Bronchial epithelial cell (primary cell): ENCODE measurements at regions not wholly inside any gene's neighbourhood (a gene's known extent, or its start where the extent isn't known, plus 50 kb on each side); places are given as distances from the start of the nearest gene placed in this dataset.

Source experiments
- DNase-seq: peaks from one replicate; pipeline ENCODE4 v3.0.0-alpha.2; 2010; ENCODE audit warnings: low read depth
- FAIRE-seq: peaks from 2 replicates; lab custom pipeline; 2011; peaks lifted over from hg19 to GRCh38; lab: Jason Lieb, UNC
- H3K27me3 ChIP-seq: 2 replicates; pipeline ENCODE4 v1.5.1; 2011; ENCODE audit warnings: low read length; ENCODE audit not compliant: control insufficient read depth, insufficient read depth
- H3K36me3 ChIP-seq: 2 replicates; pipeline ENCODE4 v1.5.1; 2011; ENCODE audit warnings: low read length; ENCODE audit not compliant: control insufficient read depth, insufficient read depth
- H3K4me3 ChIP-seq: 2 replicates; pipeline ENCODE4 v1.5.1; 2011; ENCODE audit warnings: mild to moderate bottlenecking, low read depth, low read length, control low read depth
- TF ChIP-seq, protein P1 (sequence below): IDR thresholded peaks from 2 replicates; pipeline ENCODE4 v1.5.1; 2011; ENCODE audit warnings: mild to moderate bottlenecking, moderate library complexity, low read length, control low read depth, inconsistent platforms; ENCODE audit not compliant: insufficient read depth, severe bottlenecking

DNA sequence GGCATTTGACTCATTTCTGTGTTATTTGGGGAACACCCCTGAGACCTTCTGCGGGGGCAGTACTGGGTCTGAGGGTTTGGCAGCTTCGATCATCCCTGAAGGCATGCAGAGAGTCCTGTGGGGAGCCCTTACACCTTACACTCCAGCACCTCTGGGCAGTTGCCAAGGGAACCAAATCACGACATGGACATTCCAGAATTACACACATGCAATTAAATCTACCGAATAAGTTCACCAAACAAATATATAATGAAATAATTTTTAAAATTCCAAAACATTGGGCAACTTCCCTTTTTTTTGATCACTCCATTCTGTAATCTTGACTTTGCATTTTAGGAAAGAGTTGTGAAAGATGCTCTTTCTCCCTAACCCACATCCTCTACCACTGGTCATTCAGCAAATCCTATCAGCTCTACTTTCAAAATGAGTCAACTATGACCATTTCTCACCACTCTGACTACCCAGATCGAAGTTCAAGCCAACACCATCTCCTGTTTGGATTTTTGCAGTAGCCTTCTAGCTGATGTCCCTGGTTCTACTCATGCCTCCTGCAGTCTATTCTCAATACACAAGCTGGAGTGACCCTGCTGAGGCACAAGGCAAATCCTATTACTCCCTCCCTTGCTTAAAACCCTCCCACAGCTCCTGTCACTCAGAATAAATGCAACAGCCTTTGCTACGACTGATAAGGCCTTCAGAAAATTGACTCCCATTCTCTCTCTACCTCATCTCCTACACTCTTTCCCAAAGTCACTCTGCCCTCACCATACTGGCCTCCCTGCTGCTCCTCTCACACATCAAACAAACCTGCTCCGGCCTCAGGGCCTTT, 533.3 kb downstream of the HACE1 start:
- FAIRE-seq (no peak), DNase-seq (peak; percentile 3)
- TF ChIP-seq, protein P1, sequence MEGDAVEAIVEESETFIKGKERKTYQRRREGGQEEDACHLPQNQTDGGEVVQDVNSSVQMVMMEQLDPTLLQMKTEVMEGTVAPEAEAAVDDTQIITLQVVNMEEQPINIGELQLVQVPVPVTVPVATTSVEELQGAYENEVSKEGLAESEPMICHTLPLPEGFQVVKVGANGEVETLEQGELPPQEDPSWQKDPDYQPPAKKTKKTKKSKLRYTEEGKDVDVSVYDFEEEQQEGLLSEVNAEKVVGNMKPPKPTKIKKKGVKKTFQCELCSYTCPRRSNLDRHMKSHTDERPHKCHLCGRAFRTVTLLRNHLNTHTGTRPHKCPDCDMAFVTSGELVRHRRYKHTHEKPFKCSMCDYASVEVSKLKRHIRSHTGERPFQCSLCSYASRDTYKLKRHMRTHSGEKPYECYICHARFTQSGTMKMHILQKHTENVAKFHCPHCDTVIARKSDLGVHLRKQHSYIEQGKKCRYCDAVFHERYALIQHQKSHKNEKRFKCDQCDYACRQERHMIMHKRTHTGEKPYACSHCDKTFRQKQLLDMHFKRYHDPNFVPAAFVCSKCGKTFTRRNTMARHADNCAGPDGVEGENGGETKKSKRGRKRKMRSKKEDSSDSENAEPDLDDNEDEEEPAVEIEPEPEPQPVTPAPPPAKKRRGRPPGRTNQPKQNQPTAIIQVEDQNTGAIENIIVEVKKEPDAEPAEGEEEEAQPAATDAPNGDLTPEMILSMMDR: no peak
- Histone ChIP-seq H3K36me3 (no peaks in the 10 kb centered on the region), H3K27me3 (no peaks in the 10 kb centered on the region), H3K4me3 (no peak overlapping the region)

- H3K4me3 ChIP-seq: no peak overlapping the region
- no peaks in the 10 kb centered on the region for H3K27me3 ChIP-seq
- TF ChIP-seq, protein P1: peak; percentile 51
- H3K36me3 ChIP-seq: no peaks in the 10 kb centered on the region
- FAIRE-seq (no peak), DNase-seq (peak; percentile 15)
These were observed 534.2 kb downstream of the HACE1 start for GRCh38 chr6:104325341-104326172.

DNA sequence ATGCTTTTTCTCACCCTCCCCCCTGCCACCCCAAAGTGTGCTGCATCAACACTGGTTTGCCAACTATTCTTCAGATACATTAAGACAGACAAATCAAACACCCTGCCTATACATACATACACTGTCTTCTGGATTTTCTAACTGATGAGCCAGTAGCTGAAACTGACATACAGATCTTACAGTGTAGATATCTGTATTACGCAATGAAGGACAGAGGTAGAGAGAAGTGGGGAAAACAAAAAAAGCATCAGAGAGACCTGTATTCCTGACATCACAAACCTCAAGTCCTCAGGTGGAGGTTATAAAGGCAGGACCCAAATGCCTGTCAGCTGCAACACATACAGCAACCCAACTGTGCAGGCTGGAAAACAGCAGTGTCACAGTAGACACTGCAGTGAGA, 535.4 kb downstream of the HACE1 start:
- H3K4me3 ChIP-seq: no peak overlapping the region
- no peak for FAIRE-seq
- no peaks in the 10 kb centered on the region for H3K27me3 ChIP-seq
- no peak for DNase-seq
- TF ChIP-seq, protein P1: no peak
- no peaks in the 10 kb centered on the region for H3K36me3 ChIP-seq

GRCh38 chr6:104322841-104323240, 536.9 kb downstream of the HACE1 start:
- Histone ChIP-seq H3K36me3 (no peaks in the 10 kb centered on the region), H3K4me3 (no peak overlapping the region), H3K27me3 (no peaks in the 10 kb centered on the region)
- DNase-seq: no peak
- TF ChIP-seq, protein P1: no peak
- no peak for FAIRE-seq

GRCh38 chr6:104321301-104321700, 538.4 kb downstream of the HACE1 start:
- FAIRE-seq (no peak), DNase-seq (no peak)
- Histone ChIP-seq H3K36me3 (no peaks in the 10 kb centered on the region), H3K4me3 (no peak overlapping the region), H3K27me3 (no peaks in the 10 kb centered on the region)
- TF ChIP-seq, protein P1: no peak
